Ovary (tissue), 7 donors: ENCODE measurements at regions not wholly inside any gene's neighbourhood (a gene's known extent, or its start where the extent isn't known, plus 50 kb on each side); places are given as distances from the start of the nearest gene placed in this dataset.

Experiments used
- DNase-seq, 5 donors: peaks; one replicate each; pipeline ENCODE4 v3.0.0-alpha.2; 2019 to 2020
- H3K27ac ChIP-seq, 2 donors: fragments of 200-600 bp; one replicate each; pipeline versions ENCODE4 v1.5.1 to v1.8.0; 2019 to 2022
- H3K27me3 ChIP-seq: fragments of 200-600 bp; one replicate; pipeline ENCODE4 v1.8.0; 2022
- H3K36me3 ChIP-seq: fragments of 200-600 bp; sonication (generic); one replicate; pipeline ENCODE4 v1.5.1; 2019
- H3K4me1 ChIP-seq: one replicate; pipeline ENCODE4 v1.8.1; 2013; ENCODE audit warnings: mild to moderate bottlenecking, moderate library complexity; ENCODE audit not compliant: insufficient read depth
- H3K4me3 ChIP-seq: fragments of 200-600 bp; sonication (generic); one replicate; pipeline ENCODE4 v1.5.1; 2017
- H3K9me3 ChIP-seq, 2 donors: fragments of 200-600 bp in 1 of 2; sonication (generic) in 1 of 2; one replicate each; pipeline versions ENCODE4 v1.5.1 to v1.8.1; 2013 to 2019; ENCODE audit warnings: mild to moderate bottlenecking in 1 of 2, moderate library complexity in 1 of 2
- CTCF ChIP-seq, 3 donors: fragments of 450-650 bp in 2 of 3; fragments of 200-600 bp in 1 of 3; IDR thresholded peaks; one replicate each; pipeline versions ENCODE4 v1.5.1 to v1.8.0; 2016 to 2022; ENCODE audit warnings: antibody characterized with exemption in 3 of 3, mild to moderate bottlenecking in 1 of 3
- EP300 ChIP-seq: sonication (generic); formaldehyde crosslinking; IDR thresholded peaks from one replicate; pipeline ENCODE4 v1.6.1; 2017; ENCODE audit warnings: antibody characterized with exemption
- POLR2A ChIP-seq: fragments of 450-650 bp; IDR thresholded peaks from one replicate; pipeline ENCODE4 v1.6.1; 2017; ENCODE audit warnings: antibody characterized with exemption, mild to moderate bottlenecking, moderate library complexity
- WGBS, 3 donors: extraction: QIAGEN DNeasy Blood & Tissue Kit in 1 of 3; methylation state at CpG; one replicate each; pipeline versions ENCODE4 v1.1.5 to v1.1.7; 2013 to 2017; 5-methylcytosine and 5-hydroxymethylcytosine counted together
- intact Hi-C, 4 donors: fragments of 100-400 bp; cut with DNase I; formaldehyde crosslinking; loops; one replicate each; pipeline versions ENCODE4 v1.11.0 to v1.15.1; 2022 to 2023
- donor health status: DM: no; HTN: no; CAD: no; lungs with moderate emphysema.
- donor health status: DM: no; HTN: no; CAD: no.
- donor health status: Bipolar disorder and iron deficiency.
- donor health status: DM: no; HTN: no; CAD: no.
- donor health status: DM: yes; HTN: yes; CAD: no.

DNA sequence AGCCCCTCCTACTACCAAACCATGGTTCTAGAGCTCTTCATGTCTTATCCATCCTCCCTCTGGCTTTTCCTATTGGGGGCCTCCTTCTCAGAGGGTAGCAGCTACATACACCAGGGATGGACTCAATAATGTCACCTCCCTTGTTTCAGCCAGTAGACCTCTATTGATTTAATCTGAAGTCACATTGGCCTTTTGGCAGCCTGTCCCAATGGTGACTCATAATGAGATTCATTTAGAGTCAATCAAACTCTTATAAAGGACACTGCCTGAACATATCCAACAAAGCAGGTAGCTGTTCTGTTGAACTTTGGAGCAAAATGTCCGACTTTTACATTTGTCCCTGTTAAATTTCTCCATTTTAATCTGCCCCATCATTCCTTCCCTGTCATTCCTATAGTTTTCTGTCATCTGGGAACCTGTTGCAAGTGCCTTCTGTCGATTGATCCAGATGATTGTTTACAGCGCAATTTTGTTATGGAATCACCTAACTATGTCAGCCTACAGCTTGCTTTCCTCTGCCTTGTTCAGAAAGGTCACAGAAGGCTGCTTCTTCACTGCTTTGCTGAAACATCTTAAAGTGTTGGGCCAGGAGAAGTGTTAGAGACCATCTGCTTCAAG is 105.9 kb downstream of the ETS2 start:
- no peak for TF ChIP-seq EP300
- 78 to 95% (median 80%) methylated on average over 3 of the region's 3 CpGs for WGBS, 3 donors
- H3K9me3 ChIP-seq = no peaks in the 10 kb centered on the region
- no peak overlapping the region for H3K4me3 ChIP-seq
- peaks cover 23% of the 10 kb centered on the region for H3K4me1 ChIP-seq
- DNase-seq = no peak
- no peak overlapping the region for H3K27ac ChIP-seq
- no peaks in the 10 kb centered on the region for H3K27me3 ChIP-seq
- H3K36me3 ChIP-seq = no peaks in the 10 kb centered on the region
- intact Hi-C loops = loop anchor here in 3 of 4 donors (5.0 to 10.0 kb wide), 4 partner anchors 87 to 213 kb away; partner anchors contain the start of gene ETS2 (in 1 of the 3)

DNA sequence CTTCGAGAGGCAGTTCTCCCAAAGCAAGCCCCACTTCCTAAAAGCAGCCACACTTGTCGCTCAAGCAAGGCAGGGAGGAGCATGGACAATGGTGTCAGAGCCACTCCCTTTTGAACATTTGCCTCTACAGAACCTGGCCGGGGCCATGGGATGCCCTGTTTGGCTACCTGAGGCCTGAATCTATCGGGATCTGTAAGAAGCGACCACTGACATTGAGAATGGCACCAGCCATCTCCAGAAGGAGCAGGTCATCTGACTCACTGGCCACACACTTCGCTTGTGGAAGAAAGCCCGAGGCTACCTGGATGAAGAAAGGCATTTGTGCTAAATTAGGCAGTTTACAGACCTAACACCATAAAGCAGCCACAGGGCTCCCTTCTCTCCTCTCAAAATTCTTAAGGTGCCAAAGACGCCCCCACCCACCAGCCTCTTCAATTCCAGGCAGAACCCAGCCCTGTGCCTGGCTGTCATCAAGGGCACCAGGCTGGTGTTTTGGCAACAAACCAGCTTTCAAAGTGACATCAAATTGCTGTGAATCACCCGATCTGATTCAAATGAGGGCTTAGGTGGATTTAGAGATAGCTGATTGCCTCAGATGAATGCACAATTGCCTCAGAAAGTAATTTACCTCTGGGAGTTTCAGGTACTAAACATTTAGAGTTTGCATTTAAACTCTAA is 104.8 kb downstream of the ETS2 start:
- no peaks in the 10 kb centered on the region for H3K9me3 ChIP-seq

GRCh38 chr21:38909929-38910328 is 104.2 kb downstream of the ETS2 start:
- H3K36me3 ChIP-seq = no peaks in the 10 kb centered on the region
- no peak overlapping the region for H3K4me3 ChIP-seq
- H3K27me3 ChIP-seq = no peaks in the 10 kb centered on the region
- peaks cover 22% of the 10 kb centered on the region for H3K4me1 ChIP-seq
- no peaks in the 10 kb centered on the region for H3K9me3 ChIP-seq
- 83 to 89% (median 87%) methylated on average over 7 of the region's 7 CpGs for WGBS, 3 donors
- DNase-seq = no peak
- H3K27ac ChIP-seq = peak overlapping the region in 1 of 2 donors; percentile 21
- TF ChIP-seq CTCF (IDR thresholded peaks at IDR 0.05) = no peak
- TF ChIP-seq EP300 = no peak
- TF ChIP-seq POLR2A = no peak
- intact Hi-C loops = loop anchor here (5.0 to 10.0 kb wide), 5 partner anchors 85 to 215 kb away; partner anchors contain the start of gene ETS2 (in 3 of the 4)

More for the DNA sequence above, 104.8 kb downstream of the ETS2 start:
- TF ChIP-seq CTCF (IDR thresholded peaks at IDR 0.05) (no peak), POLR2A (no peak), EP300 (no peak)
- H3K4me1 ChIP-seq = peaks cover 24% of the 10 kb centered on the region
- H3K4me3 ChIP-seq = no peak overlapping the region
- intact Hi-C loops = loop anchor here in 3 of 4 donors (5.0 to 10.0 kb wide), 4 partner anchors 86 to 214 kb away; partner anchors contain the start of gene ETS2 (in 1 of the 3)
- peak overlapping the region in 1 of 2 donors; percentile 21 for H3K27ac ChIP-seq
- H3K27me3 ChIP-seq = no peaks in the 10 kb centered on the region
- H3K36me3 ChIP-seq = no peaks in the 10 kb centered on the region
- 91 to 94% (median 93%) methylated on average over 9 of the region's 9 CpGs for WGBS, 3 donors
- no peak for DNase-seq

GRCh38 chr21:38909109-38909508 is 103.4 kb downstream of the ETS2 start:
- intact Hi-C loops = loop anchor here in 2 of 4 donors (5.0 to 10.0 kb wide), 2 partner anchors 102 to 104 kb away; partner anchors contain the start of gene ETS2 (in 2 of the 2)
- 74 to 82% (median 81%) methylated on average over 8 of the region's 8 CpGs for WGBS, 3 donors

More at GRCh38 chr21:38909109-38909508, 103.4 kb downstream of the ETS2 start:
- Histone ChIP-seq H3K27ac (no peak overlapping the region), H3K9me3 (no peaks in the 10 kb centered on the region), H3K4me1 (peaks cover 15% of the 10 kb centered on the region), H3K27me3 (no peaks in the 10 kb centered on the region), H3K36me3 (no peaks in the 10 kb centered on the region), H3K4me3 (no peak overlapping the region)
- no peak for DNase-seq
- TF ChIP-seq CTCF (IDR thresholded peaks at IDR 0.05) = no peak
- no peak for TF ChIP-seq EP300
- TF ChIP-seq POLR2A = no peak
